Cardiac muscle cell (in vitro differentiated cells and primary cell): ENCODE measurements at regions not wholly inside any gene's neighbourhood (a gene's known extent, or its start where the extent isn't known, plus 50 kb on each side); places are given as distances from the start of the nearest gene placed in this dataset.

ENCODE experiments used
- DNase-seq, 2 donors: peaks; one replicate each; pipeline versions ENCODE4 v3.0.0 to v3.0.0-alpha.2; 2010 to 2017; ENCODE audit warnings: low read depth in 1 of 2, low spot score in 1 of 2
- H3K27ac ChIP-seq: fragments of 200-600 bp; sonication (generic); 2 replicates; pipeline ENCODE4 v1.5.1; 2016
- H3K27me3 ChIP-seq: fragments of 200-600 bp; sonication (generic); 2 replicates; pipeline ENCODE4 v1.6.0; 2016; ENCODE audit warnings: control low read depth
- H3K36me3 ChIP-seq: fragments of 200-600 bp; sonication (generic); 2 replicates; pipeline ENCODE4 v1.5.1; 2016; ENCODE audit warnings: control low read depth
- H3K4me1 ChIP-seq: fragments of 200-600 bp; sonication (generic); 2 replicates; pipeline ENCODE4 v1.8.1; 2017; ENCODE audit warnings: low read depth, mild to moderate bottlenecking, mixed run types
- H3K4me3 ChIP-seq: fragments of 200-600 bp; sonication (generic); 2 replicates; pipeline ENCODE4 v1.5.1; 2016; ENCODE audit warnings: mild to moderate bottlenecking
- H3K9me3 ChIP-seq: fragments of 200-600 bp; sonication (generic); 2 replicates; pipeline ENCODE4 v1.5.1; 2017; ENCODE audit warnings: low read depth, mild to moderate bottlenecking, control low read depth
- TF ChIP-seq, protein P1 (sequence below): IDR thresholded peaks from 2 replicates; pipeline ENCODE4 v1.5.1; 2012; ENCODE audit warnings: low read depth, mild to moderate bottlenecking, low read length

DNA sequence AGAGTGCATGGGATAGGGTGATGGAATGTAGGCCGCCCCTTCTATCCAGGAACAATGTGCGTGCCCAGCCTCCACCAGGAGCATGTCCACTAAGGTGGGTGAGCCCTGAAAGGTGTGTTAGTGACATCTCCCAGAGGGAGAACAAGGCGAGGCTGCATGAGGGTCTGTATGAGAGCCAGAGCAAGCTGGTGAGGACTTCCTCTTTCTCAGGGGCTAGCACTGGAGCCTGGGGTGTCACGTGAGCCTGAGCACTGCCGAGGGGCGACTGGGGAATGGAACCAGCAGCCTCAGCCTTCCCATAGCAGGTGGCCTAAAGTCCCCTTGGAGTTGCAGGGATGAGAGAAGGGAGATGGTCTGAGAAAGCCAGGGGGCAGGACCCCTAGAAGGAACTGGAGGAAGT is 156.3 kb upstream of the COBL start:
- Histone ChIP-seq H3K4me3 (no peak overlapping the region), H3K27me3 (peaks cover 22% of the 10 kb centered on the region), H3K36me3 (no peaks in the 10 kb centered on the region), H3K4me1 (no peaks in the 10 kb centered on the region), H3K27ac (no peak overlapping the region), H3K9me3 (no peaks in the 10 kb centered on the region)
- TF ChIP-seq, protein P1, sequence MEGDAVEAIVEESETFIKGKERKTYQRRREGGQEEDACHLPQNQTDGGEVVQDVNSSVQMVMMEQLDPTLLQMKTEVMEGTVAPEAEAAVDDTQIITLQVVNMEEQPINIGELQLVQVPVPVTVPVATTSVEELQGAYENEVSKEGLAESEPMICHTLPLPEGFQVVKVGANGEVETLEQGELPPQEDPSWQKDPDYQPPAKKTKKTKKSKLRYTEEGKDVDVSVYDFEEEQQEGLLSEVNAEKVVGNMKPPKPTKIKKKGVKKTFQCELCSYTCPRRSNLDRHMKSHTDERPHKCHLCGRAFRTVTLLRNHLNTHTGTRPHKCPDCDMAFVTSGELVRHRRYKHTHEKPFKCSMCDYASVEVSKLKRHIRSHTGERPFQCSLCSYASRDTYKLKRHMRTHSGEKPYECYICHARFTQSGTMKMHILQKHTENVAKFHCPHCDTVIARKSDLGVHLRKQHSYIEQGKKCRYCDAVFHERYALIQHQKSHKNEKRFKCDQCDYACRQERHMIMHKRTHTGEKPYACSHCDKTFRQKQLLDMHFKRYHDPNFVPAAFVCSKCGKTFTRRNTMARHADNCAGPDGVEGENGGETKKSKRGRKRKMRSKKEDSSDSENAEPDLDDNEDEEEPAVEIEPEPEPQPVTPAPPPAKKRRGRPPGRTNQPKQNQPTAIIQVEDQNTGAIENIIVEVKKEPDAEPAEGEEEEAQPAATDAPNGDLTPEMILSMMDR = no peak
- no peak for DNase-seq

DNA sequence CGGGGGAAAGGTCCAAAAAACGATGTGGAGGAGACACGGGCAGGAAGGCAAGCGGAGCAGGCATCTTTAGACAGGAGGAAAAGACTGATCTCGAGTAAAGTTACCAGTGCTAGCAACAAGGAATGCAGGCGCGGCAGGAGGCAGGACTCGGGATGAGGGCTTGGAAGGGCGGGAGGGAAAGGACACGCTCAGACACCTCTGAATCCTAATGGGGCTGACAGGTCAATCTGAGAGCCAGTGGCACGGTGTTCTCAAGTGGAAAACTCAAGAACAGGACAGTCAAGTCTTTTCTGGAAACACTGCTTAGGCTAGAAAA is 155.3 kb upstream of the COBL start:
- H3K4me1 ChIP-seq = no peaks in the 10 kb centered on the region
- no peaks in the 10 kb centered on the region for H3K36me3 ChIP-seq
- H3K27me3 ChIP-seq = peaks cover 22% of the 10 kb centered on the region
- H3K4me3 ChIP-seq = no peak overlapping the region
- H3K9me3 ChIP-seq = no peaks in the 10 kb centered on the region
- TF ChIP-seq, protein P1 = no peak
- no peak for DNase-seq
- no peak overlapping the region for H3K27ac ChIP-seq

GRCh38 chr7:51471210-51471980 is 154.8 kb upstream of the COBL start:
- Histone ChIP-seq H3K4me3 (no peak overlapping the region), H3K9me3 (no peaks in the 10 kb centered on the region), H3K27ac (no peak overlapping the region), H3K36me3 (no peaks in the 10 kb centered on the region), H3K27me3 (peaks cover 22% of the 10 kb centered on the region), H3K4me1 (no peaks in the 10 kb centered on the region)
- TF ChIP-seq, protein P1 = no peak
- DNase-seq = no peak

- no peaks in the 10 kb centered on the region for H3K4me1 ChIP-seq
- H3K27ac ChIP-seq = no peak overlapping the region
- H3K4me3 ChIP-seq = no peak overlapping the region
- H3K36me3 ChIP-seq = no peaks in the 10 kb centered on the region
- H3K9me3 ChIP-seq = no peaks in the 10 kb centered on the region
- TF ChIP-seq, protein P1 = no peak
- H3K27me3 ChIP-seq = peaks cover 21% of the 10 kb centered on the region
- DNase-seq = no peak
Measured at GRCh38 chr7:51467384-51468017, 150.9 kb upstream of the COBL start.

DNA sequence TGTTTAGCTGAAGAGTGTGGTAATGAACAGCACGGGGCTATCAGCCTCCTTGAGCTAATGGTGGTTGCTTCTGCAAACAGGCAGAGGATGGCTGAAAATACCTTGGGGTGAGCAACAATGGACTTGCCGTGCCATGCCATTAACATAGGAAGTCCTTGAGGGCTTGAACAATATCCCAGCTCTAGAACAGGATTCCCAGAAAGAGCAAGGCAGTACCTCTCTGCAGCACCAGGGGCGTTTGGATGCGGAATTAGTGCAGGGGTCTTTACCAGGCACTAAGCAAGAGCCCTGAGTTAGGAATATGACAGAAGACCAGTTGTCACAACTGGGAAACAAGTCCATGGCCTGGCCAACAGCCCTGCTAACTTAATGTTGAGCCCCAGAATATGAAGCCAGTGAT is 143.2 kb upstream of the COBL start:
- Histone ChIP-seq H3K27me3 (no peaks in the 10 kb centered on the region), H3K36me3 (no peaks in the 10 kb centered on the region), H3K27ac (no peak overlapping the region), H3K9me3 (no peaks in the 10 kb centered on the region), H3K4me3 (no peak overlapping the region), H3K4me1 (peaks cover 7% of the 10 kb centered on the region)
- no peak for DNase-seq
- TF ChIP-seq, protein P1 = no peak
